ENCODE measurements at regions not wholly inside any gene's neighbourhood (a gene's known extent, or its start where the extent isn't known, plus 50 kb on each side); places are given as distances from the start of the nearest gene placed in this dataset.

DNA sequence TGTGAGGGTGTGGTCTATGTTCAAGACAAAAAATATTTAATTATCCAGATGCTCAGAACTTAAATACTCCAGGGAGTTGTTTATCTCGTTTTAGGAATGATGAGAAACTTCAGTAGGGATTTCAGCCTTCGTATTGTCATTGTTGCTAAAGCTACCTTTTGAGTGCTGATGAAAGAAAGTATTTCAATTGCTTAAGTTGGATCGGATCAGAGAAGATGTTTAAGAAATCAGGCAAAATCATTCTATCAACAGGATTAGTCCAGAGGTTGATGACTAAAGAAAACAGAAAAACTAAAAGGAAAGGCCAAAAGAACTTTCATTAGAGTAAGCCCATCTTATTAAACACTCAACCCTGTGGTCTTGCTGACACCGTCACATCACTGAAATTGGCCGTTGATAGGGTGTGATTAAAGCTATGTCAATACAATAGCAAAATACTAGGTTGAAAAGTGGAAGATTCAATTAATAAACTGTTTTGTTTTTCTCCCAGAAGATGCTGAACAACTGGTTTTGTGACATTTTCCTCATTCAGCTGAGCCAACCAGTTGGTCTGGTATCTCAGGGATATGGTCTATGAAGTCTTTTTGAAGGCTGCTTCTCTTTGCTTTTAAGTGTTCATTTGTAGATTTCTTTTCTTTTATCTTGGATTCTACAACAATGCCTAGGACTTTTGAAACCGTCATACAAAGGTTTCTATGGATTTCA is 551.7 kb downstream of the SLC4A3 start:
- 85 to 100% methylated on average over 1 to 4 of the region's 6 CpGs for WGBS, 2 experiments (ENCODE audit: insufficient coverage in 2 of 2)
- no peaks in the 10 kb centered on the region for H3K9me3 ChIP-seq (ENCODE audit: control insufficient read depth, low read length)
- no peaks in the 10 kb centered on the region for H3K4me1 ChIP-seq (ENCODE audit: control insufficient read depth, insufficient read depth, low read length, poor library complexity, severe bottlenecking)

DNA sequence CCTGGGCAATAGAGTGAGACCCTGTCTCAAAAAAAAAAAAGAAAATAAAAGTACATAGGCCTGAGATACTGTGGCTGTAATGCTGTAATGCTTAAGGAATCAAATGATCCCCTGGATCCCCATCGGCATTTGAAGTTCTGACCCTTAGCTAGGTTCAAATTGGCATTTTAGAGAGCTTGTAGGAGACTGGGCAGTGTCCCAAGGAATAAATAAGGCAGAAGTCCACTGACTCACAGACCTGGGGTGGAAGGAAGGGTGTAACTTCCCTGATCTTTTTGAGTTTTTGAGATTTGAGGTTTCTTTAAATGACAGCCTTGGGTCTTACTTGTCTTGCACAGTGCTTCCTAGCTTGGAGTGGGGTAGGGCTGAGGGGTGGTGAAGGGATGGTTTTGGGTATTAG is 553.7 kb downstream of the SLC4A3 start:
- Histone ChIP-seq H3K9me3 (ENCODE audit: control insufficient read depth, low read length) (no peaks in the 10 kb centered on the region), H3K27ac (ENCODE audit: low read depth, low read length, severe bottlenecking) (no peak overlapping the region), H3K4me3 (ENCODE audit: extremely low read depth, insufficient read depth, low read length, poor library complexity, severe bottlenecking) (no peak overlapping the region), H3K36me3 (ENCODE audit: control insufficient read depth, insufficient read depth, low read length) (no peaks in the 10 kb centered on the region), H3K4me1 (ENCODE audit: control insufficient read depth, insufficient read depth, low read length, poor library complexity, severe bottlenecking) (no peaks in the 10 kb centered on the region)
- whole genome bisulfite sequencing, 2 experiments (ENCODE audit: insufficient coverage in 2 of 2) = 88 to 100% methylated on average over 1 of the region's 1 CpG

More for the DNA sequence above, 551.7 kb downstream of the SLC4A3 start:
- H3K36me3 ChIP-seq (ENCODE audit: control insufficient read depth, insufficient read depth, low read length) = no peaks in the 10 kb centered on the region
- no peak overlapping the region for H3K27ac ChIP-seq (ENCODE audit: low read depth, low read length, severe bottlenecking)
- no peak overlapping the region for H3K4me3 ChIP-seq (ENCODE audit: extremely low read depth, insufficient read depth, low read length, poor library complexity, severe bottlenecking)

DNA sequence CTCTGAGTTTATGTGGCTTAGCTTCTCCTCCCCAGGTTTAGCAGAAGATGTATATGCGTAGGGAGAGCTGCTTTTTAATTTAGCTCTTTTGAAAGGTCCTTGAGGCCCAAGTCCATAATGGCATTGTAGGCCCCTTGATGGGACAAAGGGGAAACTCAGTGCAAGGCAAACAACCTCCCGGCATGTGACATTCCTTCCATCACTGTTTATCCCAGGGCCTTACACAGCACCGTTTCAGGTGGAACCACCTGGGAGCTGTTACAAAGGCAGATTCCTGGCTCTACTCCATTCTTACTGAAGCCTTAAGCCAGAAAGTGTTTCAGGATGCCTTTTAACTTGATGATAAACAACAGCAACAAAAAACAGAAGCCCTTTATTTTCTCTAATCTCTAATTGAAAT is 555.4 kb downstream of the SLC4A3 start:
- WGBS, 2 experiments (ENCODE audit: insufficient coverage in 2 of 2) = 69 to 84% methylated on average over 2 to 3 of the region's 3 CpGs
- H3K4me1 ChIP-seq (ENCODE audit: control insufficient read depth, insufficient read depth, low read length, poor library complexity, severe bottlenecking) = no peaks in the 10 kb centered on the region
- no peak overlapping the region for H3K4me3 ChIP-seq (ENCODE audit: extremely low read depth, insufficient read depth, low read length, poor library complexity, severe bottlenecking)
- no peaks in the 10 kb centered on the region for H3K9me3 ChIP-seq (ENCODE audit: control insufficient read depth, low read length)
- no peaks in the 10 kb centered on the region for H3K36me3 ChIP-seq (ENCODE audit: control insufficient read depth, insufficient read depth, low read length)
- no peak overlapping the region for H3K27ac ChIP-seq (ENCODE audit: low read depth, low read length, severe bottlenecking)

DNA sequence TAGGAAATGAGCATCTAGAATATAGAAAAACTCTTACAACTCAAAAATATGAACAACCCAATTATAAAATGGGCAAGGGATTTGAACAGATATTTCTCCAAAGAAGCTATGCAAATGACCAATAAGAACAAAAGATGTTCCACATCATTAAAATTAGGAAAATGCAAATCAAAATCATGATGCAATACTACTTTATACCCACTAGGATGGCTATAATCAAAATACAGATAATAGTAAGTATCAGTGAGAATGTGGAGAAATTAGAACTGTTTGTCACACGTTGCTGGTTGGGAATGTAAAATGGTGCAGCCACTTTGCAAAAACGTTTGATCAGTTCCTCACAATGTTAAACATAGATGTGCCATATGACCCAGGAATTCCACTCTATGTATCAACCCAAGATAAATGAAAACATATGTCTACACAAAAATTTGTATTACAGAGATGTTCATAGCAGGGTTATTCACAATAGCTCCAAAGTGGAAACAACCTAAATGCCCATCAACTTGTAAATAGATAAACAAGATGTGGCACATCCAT is 558.4 kb downstream of the SLC4A3 start:
- 60 to 80% methylated on average over 1 of the region's 2 CpGs for WGBS, 2 experiments (ENCODE audit: insufficient coverage in 2 of 2)
- Histone ChIP-seq H3K27ac (ENCODE audit: low read depth, low read length, severe bottlenecking) (no peak overlapping the region), H3K36me3 (ENCODE audit: control insufficient read depth, insufficient read depth, low read length) (no peaks in the 10 kb centered on the region), H3K9me3 (ENCODE audit: control insufficient read depth, low read length) (no peaks in the 10 kb centered on the region), H3K4me1 (ENCODE audit: control insufficient read depth, insufficient read depth, low read length, poor library complexity, severe bottlenecking) (no peaks in the 10 kb centered on the region), H3K4me3 (ENCODE audit: extremely low read depth, insufficient read depth, low read length, poor library complexity, severe bottlenecking) (no peak overlapping the region)

DNA sequence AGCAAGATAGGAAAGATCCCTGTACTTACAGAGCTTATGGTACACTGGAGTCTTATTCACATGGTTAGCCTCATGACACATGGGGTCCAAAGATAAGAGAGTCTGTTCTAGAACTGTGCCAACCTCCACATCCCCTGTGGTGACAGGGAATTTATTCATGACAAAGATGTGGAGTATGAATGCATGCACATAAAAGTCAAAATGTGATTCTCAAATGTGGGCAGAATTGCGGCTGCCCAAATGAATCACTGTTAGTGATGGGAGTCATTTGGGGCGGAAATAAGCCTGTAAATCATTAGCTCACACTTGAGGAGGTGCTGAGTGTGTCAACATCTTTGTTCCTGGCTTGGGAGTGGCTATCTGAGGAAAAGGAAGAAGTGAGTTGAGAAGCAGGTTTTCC is 560.6 kb downstream of the SLC4A3 start:
- H3K4me3 ChIP-seq (ENCODE audit: extremely low read depth, insufficient read depth, low read length, poor library complexity, severe bottlenecking) = no peak overlapping the region
- no peak overlapping the region for H3K27ac ChIP-seq (ENCODE audit: low read depth, low read length, severe bottlenecking)
- no peaks in the 10 kb centered on the region for H3K4me1 ChIP-seq (ENCODE audit: control insufficient read depth, insufficient read depth, low read length, poor library complexity, severe bottlenecking)
- peaks cover under 1% of the 10 kb centered on the region for H3K9me3 ChIP-seq (ENCODE audit: control insufficient read depth, low read length)
- H3K36me3 ChIP-seq (ENCODE audit: control insufficient read depth, insufficient read depth, low read length) = no peaks in the 10 kb centered on the region
- WGBS, 2 experiments (ENCODE audit: insufficient coverage in 2 of 2) = 78 to 88% methylated on average over 2 of the region's 2 CpGs

DNA sequence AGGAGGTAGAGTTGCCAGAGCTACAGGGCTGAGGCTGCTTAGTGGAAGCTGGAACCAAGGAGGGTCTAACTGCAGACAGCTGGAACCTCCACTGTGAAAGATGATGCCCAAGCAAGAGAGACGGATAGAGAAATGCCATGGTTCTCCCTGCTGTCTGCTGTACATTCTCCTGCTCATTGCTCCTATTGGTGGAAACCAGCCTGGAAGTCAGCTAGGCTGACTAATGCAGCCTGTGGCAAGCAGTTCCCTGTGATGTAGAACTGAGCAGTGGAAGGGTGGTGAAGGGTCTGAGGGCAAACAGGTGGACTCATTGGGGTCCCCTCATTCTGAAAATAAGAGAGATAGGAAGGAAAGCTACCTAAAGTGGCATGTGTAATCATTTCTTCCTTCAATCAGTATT is 563.6 kb downstream of the SLC4A3 start:
- Histone ChIP-seq H3K9me3 (ENCODE audit: control insufficient read depth, low read length) (peaks cover 7% of the 10 kb centered on the region), H3K4me3 (ENCODE audit: extremely low read depth, insufficient read depth, low read length, poor library complexity, severe bottlenecking) (no peak overlapping the region), H3K27ac (ENCODE audit: low read depth, low read length, severe bottlenecking) (no peak overlapping the region), H3K36me3 (ENCODE audit: control insufficient read depth, insufficient read depth, low read length) (no peaks in the 10 kb centered on the region), H3K4me1 (ENCODE audit: control insufficient read depth, insufficient read depth, low read length, poor library complexity, severe bottlenecking) (no peaks in the 10 kb centered on the region)
- WGBS, 2 experiments (ENCODE audit: insufficient coverage in 2 of 2) = 78% methylated on average over 1 of the region's 1 CpG; no CpG with 5 or more reads in 1 of the 2 experiments

DNA sequence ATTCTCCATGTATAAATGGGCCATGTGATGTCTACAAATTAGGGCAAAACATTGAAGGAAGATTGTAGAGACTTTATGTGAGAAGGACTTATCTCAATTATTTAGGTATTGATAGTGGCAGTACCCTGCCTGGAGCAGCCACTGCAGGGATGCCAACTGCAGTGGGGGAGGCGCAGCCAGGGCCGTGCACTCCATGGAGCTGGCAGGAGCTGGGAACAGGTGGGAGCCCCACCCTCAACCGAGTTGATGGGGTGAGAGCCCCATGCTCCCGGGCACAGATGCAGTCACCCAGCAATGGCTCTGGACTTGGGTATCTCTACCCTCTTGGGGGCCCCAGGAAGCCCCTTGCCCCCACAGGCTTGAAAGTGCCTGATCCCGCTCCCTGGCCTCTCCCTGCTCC is 564.3 kb downstream of the SLC4A3 start:
- peaks cover 7% of the 10 kb centered on the region for H3K9me3 ChIP-seq (ENCODE audit: control insufficient read depth, low read length)
- H3K36me3 ChIP-seq (ENCODE audit: control insufficient read depth, insufficient read depth, low read length) = no peaks in the 10 kb centered on the region
- no peak overlapping the region for H3K4me3 ChIP-seq (ENCODE audit: extremely low read depth, insufficient read depth, low read length, poor library complexity, severe bottlenecking)
- WGBS, 2 experiments (ENCODE audit: insufficient coverage in 2 of 2) = 77 to 85% methylated on average over 3 to 5 of the region's 5 CpGs
- no peak overlapping the region for H3K27ac ChIP-seq (ENCODE audit: low read depth, low read length, severe bottlenecking)
- no peaks in the 10 kb centered on the region for H3K4me1 ChIP-seq (ENCODE audit: control insufficient read depth, insufficient read depth, low read length, poor library complexity, severe bottlenecking)

DNA sequence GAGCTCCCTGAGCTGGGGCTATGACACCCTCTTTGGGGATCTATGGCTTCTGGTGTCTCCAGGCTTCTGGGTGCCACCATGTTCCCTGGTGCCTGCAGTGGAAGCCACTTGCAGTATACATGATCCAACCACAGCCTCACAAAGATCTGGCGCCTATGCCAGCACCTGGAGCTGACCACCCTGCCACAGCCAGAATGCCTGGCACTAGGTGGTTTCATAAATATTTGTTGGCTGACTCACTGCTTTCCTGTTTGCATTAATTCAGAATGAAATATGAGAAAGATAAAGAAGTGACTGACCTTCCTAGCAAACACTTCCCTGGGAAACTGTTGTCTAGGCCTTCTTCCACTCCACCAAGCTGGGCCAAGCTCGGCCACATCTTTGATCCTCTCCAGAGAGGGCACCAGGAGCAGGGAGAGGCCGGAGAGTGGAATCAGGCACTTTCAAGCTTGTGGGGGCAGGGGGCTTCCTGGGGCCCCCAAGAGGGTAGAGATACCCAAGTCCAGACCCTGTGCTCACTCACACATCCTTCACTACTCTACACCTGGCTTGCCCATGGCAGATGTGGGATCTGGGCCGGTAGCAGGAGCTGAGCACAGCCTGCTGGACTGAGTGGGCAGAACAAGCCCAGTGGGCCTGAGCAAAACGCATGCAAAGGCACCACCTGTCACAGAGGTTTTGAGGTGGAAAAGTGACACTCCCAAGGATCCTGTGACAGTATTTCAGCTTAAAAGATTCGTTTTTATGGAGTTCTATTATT is 565.7 kb downstream of the SLC4A3 start:
- no peak overlapping the region for H3K4me3 ChIP-seq (ENCODE audit: extremely low read depth, insufficient read depth, low read length, poor library complexity, severe bottlenecking)
- H3K4me1 ChIP-seq (ENCODE audit: control insufficient read depth, insufficient read depth, low read length, poor library complexity, severe bottlenecking) = no peaks in the 10 kb centered on the region
- H3K36me3 ChIP-seq (ENCODE audit: control insufficient read depth, insufficient read depth, low read length) = no peaks in the 10 kb centered on the region
- no peak overlapping the region for H3K27ac ChIP-seq (ENCODE audit: low read depth, low read length, severe bottlenecking)
- H3K9me3 ChIP-seq (ENCODE audit: control insufficient read depth, low read length) = peaks cover 9% of the 10 kb centered on the region
- 81% methylated on average over 4 to 5 of the region's 6 CpGs for WGBS, 2 experiments (ENCODE audit: insufficient coverage in 2 of 2)

DNA sequence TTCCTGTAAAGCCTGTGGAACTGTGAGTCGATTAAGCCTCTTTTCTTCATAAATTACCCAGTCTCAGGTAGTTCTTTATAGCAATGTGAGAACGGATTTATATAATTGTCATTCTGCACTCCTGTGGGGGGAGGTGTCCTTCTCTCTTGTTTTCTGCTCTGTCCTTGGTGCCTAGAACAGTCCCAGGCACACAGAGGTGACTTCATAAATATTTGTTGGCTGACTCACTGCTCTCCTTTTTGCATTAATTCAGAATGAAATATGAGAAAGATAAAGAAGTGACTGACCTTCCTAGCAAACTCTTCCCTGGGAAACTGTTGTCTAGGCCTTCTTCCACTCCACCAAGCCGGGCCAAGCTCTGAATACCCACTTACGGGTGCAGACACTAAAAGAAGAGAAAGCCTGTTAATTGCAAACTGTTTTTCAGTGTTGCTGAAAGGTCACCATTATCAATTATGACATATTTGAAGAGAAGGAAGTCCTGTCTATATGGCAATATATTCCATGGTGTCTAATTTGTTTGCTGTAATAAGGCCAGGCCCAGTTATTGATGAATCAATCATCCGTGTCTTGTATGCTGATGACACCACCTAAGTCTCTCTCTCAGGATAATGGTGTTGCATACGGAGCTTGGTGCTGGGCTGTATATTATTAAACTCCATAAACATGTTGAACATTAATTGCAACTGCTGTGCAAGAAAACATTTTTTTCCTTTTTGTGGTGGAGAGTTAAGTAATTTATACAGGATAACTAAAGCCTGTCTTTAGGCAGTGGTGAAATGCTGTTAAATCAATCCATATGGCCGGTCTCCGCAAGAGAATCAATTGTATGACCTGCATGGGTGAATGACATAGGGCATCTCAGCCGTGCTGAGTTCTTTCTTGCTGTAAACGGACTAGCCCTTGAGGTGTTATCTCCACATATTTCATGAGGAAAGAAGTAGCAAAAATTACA is 567.5 kb downstream of the SLC4A3 start:
- H3K36me3 ChIP-seq (ENCODE audit: control insufficient read depth, insufficient read depth, low read length) = no peaks in the 10 kb centered on the region
- no peaks in the 10 kb centered on the region for H3K4me1 ChIP-seq (ENCODE audit: control insufficient read depth, insufficient read depth, low read length, poor library complexity, severe bottlenecking)
- H3K4me3 ChIP-seq (ENCODE audit: extremely low read depth, insufficient read depth, low read length, poor library complexity, severe bottlenecking) = no peak overlapping the region
- peaks cover 9% of the 10 kb centered on the region for H3K9me3 ChIP-seq (ENCODE audit: control insufficient read depth, low read length)
- H3K27ac ChIP-seq (ENCODE audit: low read depth, low read length, severe bottlenecking) = no peak overlapping the region
- WGBS, 2 experiments (ENCODE audit: insufficient coverage in 2 of 2) = 78 to 100% methylated on average over 3 to 5 of the region's 10 CpGs

DNA sequence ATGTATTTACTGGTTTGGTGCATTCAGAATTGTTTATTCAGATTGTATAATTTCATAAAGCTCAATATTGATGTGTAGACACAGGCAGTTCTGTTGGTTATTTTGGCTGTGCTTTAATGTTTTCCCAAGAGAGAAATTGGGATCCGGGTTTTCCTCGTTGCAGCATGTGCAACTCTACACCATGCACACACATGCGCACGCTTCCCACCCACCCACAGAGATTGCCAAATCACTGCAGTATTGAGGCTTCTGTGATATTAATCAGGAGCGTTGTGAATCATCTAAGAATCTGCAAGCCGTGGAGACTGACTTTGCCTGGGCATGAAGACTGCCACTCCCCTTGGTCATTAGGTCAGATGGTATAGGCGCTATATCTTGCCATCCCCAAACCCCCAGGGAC is 571.5 kb downstream of the SLC4A3 start:
- WGBS, 2 experiments (ENCODE audit: insufficient coverage in 2 of 2) = 90 to 96% methylated on average over 4 of the region's 7 CpGs

More for the DNA sequence above, 571.5 kb downstream of the SLC4A3 start:
- Histone ChIP-seq H3K4me1 (ENCODE audit: control insufficient read depth, insufficient read depth, low read length, poor library complexity, severe bottlenecking) (no peaks in the 10 kb centered on the region), H3K36me3 (ENCODE audit: control insufficient read depth, insufficient read depth, low read length) (no peaks in the 10 kb centered on the region), H3K4me3 (ENCODE audit: extremely low read depth, insufficient read depth, low read length, poor library complexity, severe bottlenecking) (no peak overlapping the region), H3K27ac (ENCODE audit: low read depth, low read length, severe bottlenecking) (no peak overlapping the region), H3K9me3 (ENCODE audit: control insufficient read depth, low read length) (peaks cover 6% of the 10 kb centered on the region)

Data from mesodermal cell (in vitro differentiated cells).